ENCODE measurements at regions not wholly inside any gene's neighbourhood (a gene's known extent, or its start where the extent isn't known, plus 50 kb on each side); places are given as distances from the start of the nearest gene placed in this dataset.

GRCh38 chr20:17827759-17828559 is 128.2 kb downstream of the BANF2 start:
- no peak for TF ChIP-seq POLR2A (IDR thresholded peaks at IDR 0.05)
- no peak for TF ChIP-seq CTCF (IDR thresholded peaks at IDR 0.05 in 8 of 11, conservative IDR thresholded peaks at IDR 0.05 in 3 of 11)
- TF ChIP-seq POLR2AphosphoS5 (IDR thresholded peaks at IDR 0.05): no peak
